NOMO-1 (cell line): ENCODE measurements at regions not wholly inside any gene's neighbourhood (a gene's known extent, or its start where the extent isn't known, plus 50 kb on each side); places are given as distances from the start of the nearest gene placed in this dataset.
A peak's percentile ranks its signal among the peaks of the same experiment; 100 is the strongest.

Source experiments
- DNase-seq, 2 experiments: peaks; one replicate each; lab custom pipeline; 2025; ENCODE audit not compliant: unreplicated experiment in 2 of 2; lab: John Stamatoyannopoulos, UW

DNA sequence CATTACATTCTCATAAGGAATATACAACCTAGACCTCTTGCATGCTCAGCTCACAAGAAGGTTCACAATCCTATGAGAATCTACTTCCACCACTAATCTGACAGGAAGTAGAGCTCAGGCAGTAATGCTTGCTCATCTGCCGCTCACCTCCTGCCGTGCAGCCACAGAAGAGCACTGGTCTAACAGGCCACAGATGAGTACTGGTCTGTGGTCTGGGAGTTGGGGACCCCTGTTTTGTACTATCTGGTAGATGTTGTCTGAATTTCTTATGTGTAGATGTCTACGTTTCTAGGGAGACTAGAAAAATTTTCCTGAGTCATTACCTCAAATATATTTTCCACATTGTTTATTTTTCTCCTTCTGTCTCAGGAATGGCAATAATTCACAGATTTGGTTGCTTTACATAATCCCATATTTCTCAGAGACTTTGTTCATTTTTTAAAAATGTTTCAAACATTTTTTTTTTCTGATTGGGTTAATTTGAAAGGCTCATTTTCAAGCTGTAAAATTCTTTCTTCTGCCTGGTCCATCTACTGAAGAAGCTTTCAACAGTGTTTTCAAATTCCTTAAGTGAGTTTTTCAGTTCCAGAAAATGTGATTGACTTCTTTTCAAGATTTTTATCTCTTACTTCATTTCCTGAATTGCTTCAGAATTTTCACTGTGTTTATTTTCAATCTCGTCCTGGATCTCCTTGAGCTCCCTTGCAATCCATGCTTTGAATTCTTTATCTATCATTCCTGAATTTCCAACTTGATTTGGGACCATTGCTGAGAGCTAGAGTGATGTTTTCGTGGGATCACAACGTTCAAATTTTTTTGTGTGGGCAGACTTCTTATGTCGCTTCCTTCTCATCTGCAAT, 1322.2 kb downstream of the PCDH9 start:
- no peak for DNase-seq

DNA sequence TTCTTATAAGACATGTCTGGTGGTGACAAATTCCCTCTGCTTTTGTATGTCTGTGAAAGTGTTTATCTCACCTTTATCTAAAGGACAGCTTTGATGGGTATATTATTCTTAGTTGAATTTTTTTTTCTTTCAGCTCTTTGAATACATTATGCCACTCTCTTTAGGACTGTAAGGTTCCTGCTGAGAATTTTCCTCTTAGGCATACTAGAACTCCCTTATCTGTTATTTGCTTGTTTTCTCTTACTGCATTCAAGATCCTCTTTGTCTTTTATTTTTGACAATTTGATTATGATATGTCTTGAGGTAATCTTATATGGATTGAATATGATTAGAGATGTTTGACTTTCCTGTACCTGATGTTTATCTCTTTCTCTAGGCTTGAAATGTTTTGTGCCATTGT, 1328.4 kb downstream of the PCDH9 start:
- DNase-seq: no peak

- DNase-seq: no peak
Measured at GRCh38 chr13:65894049-65894448, 1336.1 kb downstream of the PCDH9 start.

- DNase-seq: no peak
Measured at GRCh38 chr13:65892859-65893258, 1337.3 kb downstream of the PCDH9 start.

DNA sequence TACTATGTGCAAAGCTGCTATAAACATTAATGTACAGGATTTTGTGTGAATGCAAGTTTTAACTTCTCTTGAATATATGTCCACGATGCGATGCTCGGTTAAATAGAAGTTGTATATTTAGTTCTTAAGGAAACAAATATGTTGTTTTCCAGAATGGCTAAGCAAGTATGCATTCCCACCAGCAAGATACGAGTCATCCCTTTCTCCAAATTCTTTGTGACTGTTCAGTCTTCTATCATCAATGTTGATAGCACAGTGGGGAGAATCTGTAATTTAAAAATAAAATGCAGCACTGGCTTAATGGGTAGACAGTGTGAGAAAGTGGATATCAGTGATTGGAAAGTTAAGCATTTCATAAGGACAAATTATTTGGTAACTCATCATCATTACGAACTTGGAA, 1340.8 kb downstream of the PCDH9 start:
- DNase-seq: no peak

DNA sequence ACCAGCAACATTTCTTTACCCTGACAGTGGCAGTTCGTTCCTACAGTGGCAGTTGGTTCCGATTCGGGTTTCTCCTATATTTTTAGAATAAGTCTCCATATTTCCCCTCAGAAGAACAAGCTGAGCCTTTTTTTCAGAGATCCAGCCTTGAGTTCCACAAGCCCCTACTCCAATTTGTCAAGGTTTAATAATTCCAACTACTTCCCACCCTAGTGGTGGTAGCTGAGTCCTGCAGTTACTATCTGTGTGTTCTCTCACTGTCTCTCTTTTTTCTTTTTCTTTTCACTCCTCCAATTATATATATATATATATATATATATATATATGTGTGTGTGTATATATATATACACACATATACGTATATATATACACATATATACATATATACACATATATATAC, 1347.3 kb downstream of the PCDH9 start:
- DNase-seq: no peak

GRCh38 chr13:65881561-65882155, 1348.5 kb downstream of the PCDH9 start:
- DNase-seq: no peak

DNA sequence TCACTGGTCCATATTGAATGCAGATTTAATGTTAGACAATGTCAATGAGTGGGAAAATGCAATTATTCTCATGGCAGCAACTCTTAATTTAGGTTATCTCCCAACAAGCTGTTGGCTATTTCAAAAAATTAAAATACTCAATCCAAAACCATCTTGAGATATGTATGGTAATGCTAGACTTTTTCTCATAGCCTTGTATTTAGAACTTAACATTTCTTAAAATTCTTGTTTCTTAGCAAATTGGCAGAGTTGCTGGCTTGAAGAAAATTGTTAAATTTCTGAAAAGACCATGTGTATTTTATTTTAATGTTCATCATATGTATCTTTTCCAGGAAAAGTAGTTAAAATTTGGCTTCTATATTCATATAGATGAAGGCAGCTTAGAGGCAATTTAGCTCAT, 1355.1 kb downstream of the PCDH9 start:
- no peak for DNase-seq

- DNase-seq: no peak
Measured at GRCh38 chr13:65872448-65872847, 1357.7 kb downstream of the PCDH9 start.

- DNase-seq: no peak
Measured at GRCh38 chr13:65868884-65869283, 1361.3 kb downstream of the PCDH9 start.

DNA sequence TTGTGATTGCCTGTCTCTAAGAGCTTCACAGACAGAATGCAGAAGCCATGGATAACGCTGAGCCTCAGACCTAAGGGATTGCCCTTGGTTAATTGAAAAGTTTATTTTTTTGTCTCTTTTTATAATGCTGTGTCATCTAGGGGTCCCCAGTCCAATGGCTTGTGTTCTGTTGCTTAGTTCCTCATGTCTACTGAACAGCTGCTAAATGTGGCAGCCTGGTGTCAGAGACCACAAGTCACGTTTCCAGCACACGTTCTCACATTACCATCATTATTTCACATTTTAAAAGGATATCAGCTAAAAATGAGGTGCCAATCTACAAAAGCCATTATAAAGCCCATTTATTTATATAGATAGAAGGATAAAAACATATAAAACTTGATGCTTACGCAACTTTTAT, 1362.0 kb downstream of the PCDH9 start:
- DNase-seq: no peak

DNA sequence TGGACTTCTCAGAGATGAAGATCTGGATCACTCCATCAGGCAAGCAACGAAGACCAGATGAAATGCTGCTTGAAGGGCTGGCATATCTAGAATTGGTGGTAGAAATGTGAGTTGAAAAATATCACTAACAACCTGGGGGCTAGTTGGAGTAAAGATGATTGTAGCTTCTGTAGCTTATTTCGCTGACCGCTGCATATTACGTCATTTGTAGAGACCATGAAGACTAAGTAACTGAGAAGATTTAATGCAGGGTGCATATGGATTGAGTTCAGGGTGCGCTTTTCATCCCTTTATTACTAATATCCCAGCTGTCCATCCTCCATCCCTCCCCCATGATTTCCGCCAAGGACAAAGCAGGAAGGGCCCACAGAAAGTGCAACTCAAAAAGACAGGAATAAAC, 1364.0 kb downstream of the PCDH9 start:
- DNase-seq: no peak

DNA sequence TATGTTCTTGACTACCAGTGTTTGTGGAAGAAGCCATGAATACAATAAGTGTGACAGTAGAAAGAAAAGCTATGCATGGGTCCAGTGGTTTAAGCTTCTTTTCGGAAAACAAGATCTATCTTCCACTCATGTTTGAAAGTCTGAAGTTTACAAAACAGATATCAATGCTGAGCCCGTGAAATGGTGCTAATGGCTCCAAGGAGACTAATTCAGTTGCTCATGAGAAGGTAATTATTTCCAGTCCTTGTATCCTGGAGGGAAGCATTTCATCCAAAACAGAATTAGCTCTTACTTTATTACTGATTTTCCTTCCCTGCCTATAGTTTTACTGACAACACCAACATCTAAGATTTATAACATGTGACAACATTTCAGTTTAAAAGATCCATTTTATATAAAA, 1364.9 kb downstream of the PCDH9 start:
- DNase-seq: no peak

GRCh38 chr13:65864039-65864438, 1366.1 kb downstream of the PCDH9 start:
- DNase-seq: no peak

DNA sequence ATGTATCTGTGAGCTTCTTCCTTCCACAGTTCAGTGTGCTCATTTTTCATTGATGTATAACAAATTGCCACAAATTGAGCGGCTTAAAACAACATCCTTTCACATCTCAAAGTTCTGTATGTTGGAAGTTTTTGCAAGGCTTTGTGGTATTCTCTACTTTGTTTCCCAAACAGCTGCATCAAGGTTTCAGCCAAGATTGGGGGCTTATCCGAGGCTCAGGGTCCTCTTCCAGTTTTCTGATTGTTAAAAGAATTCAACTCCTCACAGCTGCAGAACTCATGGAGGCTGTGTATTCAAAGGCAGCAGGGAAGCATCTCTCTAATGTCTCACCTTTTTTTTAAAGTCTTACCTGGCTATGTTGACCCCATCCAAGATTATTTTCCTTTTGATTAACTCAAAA, 1369.8 kb downstream of the PCDH9 start:
- DNase-seq: no peak

- no peak for DNase-seq
Measured at GRCh38 chr13:65857942-65858565, 1372.1 kb downstream of the PCDH9 start.

- DNase-seq: no peak
Measured at GRCh38 chr13:65856431-65856830, 1373.7 kb downstream of the PCDH9 start.

DNA sequence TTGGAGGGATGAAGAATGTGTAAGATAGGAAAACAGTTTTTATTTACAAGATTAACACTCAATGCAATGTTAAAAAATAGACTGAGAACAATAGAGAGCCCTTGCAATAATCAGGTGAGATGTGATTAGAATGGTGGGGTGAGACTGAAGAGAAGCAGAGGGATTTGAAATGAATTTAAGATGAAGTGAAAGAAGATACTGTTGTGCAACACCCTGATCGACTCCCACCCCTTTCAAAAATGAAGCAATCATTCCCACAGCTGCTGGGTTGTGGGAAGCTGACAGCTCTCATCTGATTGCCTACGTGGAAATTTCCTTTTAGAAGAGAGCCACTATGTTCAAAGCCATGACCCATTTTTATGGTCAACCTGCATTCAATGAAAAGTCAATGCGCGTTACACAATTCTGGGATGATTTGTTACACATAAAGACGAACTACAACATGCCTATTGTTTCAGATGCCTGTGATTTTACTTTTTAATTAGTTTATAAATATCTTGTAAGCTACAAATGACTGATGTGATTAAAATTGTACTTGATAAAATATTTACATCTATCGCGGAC, 1374.8 kb downstream of the PCDH9 start:
- DNase-seq: peak in 1 of 2 experiments; percentile 3

- no peak for DNase-seq
Measured at GRCh38 chr13:65854431-65854830, 1375.7 kb downstream of the PCDH9 start.

GRCh38 chr13:65844266-65844841, 1385.8 kb downstream of the PCDH9 start:
- DNase-seq: no peak

- no peak for DNase-seq
Measured at GRCh38 chr13:65843314-65843731, 1386.8 kb downstream of the PCDH9 start.
